Suprapubic skin (tissue), 4 donors: ENCODE measurements at regions not wholly inside any gene's neighbourhood (a gene's known extent, or its start where the extent isn't known, plus 50 kb on each side); places are given as distances from the start of the nearest gene placed in this dataset.

ENCODE experiments used
- DNase-seq, 2 donors: peaks; one replicate each; pipeline ENCODE4 v3.0.0-alpha.2; 2019; ENCODE audit warnings: low spot score in 2 of 2
- H3K27ac ChIP-seq: fragments of 200-600 bp; sonication (generic); one replicate; pipeline ENCODE4 v1.5.1; 2019
- H3K27me3 ChIP-seq: fragments of 200-600 bp; sonication (generic); one replicate; pipeline ENCODE4 v1.5.1; 2019
- H3K36me3 ChIP-seq: fragments of 200-600 bp; sonication (generic); one replicate; pipeline ENCODE4 v1.5.1; 2019
- H3K4me1 ChIP-seq: fragments of 200-600 bp; sonication (generic); one replicate; pipeline ENCODE4 v1.5.1; 2019
- H3K4me3 ChIP-seq: fragments of 200-600 bp; sonication (generic); one replicate; pipeline ENCODE4 v1.5.1; 2019; ENCODE audit warnings: mild to moderate bottlenecking
- H3K9me3 ChIP-seq: fragments of 200-600 bp; sonication (generic); one replicate; pipeline ENCODE4 v1.5.1; 2019
- EP300 ChIP-seq: sonication (generic); formaldehyde crosslinking; IDR thresholded peaks from one replicate; pipeline ENCODE4 v1.6.1; 2017; ENCODE audit warnings: antibody characterized with exemption
- POLR2A ChIP-seq, 2 donors: fragments of 450-650 bp; IDR thresholded peaks; one replicate each; pipeline ENCODE4 v1.6.1; 2017; ENCODE audit warnings: antibody characterized with exemption in 2 of 2, mild to moderate bottlenecking in 2 of 2, moderate library complexity in 2 of 2
- POLR2AphosphoS5 ChIP-seq, 3 donors: sonication (generic); formaldehyde crosslinking; IDR thresholded peaks; one replicate each; pipeline ENCODE4 v1.6.1; 2017; ENCODE audit warnings: antibody characterized with exemption in 3 of 3
- WGBS: methylation state at CpG from one replicate; pipeline ENCODE4 v1.1.5; 2018; 5-methylcytosine and 5-hydroxymethylcytosine counted together
- TF ChIP-seq, protein P1 (sequence below), 2 donors: fragments of 200-600 bp in 1 of 2; fragments of 450-650 bp in 1 of 2; sonication (generic) in 1 of 2; IDR thresholded peaks; one replicate each; pipeline ENCODE4 v1.5.1; 2016 to 2019; ENCODE audit warnings: antibody characterized with exemption in 2 of 2, mild to moderate bottlenecking in 1 of 2, moderate library complexity in 1 of 2

GRCh38 chr6:40954446-40955177, 84.4 kb downstream of the UNC5CL start:
- Histone ChIP-seq H3K27ac (no peak overlapping the region), H3K36me3 (no peaks in the 10 kb centered on the region), H3K4me3 (no peak overlapping the region), H3K9me3 (no peaks in the 10 kb centered on the region), H3K4me1 (no peaks in the 10 kb centered on the region), H3K27me3 (no peaks in the 10 kb centered on the region)
- TF ChIP-seq EP300 = no peak
- TF ChIP-seq POLR2AphosphoS5 (IDR thresholded peaks at IDR 0.05) = no peak
- TF ChIP-seq POLR2A (IDR thresholded peaks at IDR 0.05) = no peak
- TF ChIP-seq, protein P1, sequence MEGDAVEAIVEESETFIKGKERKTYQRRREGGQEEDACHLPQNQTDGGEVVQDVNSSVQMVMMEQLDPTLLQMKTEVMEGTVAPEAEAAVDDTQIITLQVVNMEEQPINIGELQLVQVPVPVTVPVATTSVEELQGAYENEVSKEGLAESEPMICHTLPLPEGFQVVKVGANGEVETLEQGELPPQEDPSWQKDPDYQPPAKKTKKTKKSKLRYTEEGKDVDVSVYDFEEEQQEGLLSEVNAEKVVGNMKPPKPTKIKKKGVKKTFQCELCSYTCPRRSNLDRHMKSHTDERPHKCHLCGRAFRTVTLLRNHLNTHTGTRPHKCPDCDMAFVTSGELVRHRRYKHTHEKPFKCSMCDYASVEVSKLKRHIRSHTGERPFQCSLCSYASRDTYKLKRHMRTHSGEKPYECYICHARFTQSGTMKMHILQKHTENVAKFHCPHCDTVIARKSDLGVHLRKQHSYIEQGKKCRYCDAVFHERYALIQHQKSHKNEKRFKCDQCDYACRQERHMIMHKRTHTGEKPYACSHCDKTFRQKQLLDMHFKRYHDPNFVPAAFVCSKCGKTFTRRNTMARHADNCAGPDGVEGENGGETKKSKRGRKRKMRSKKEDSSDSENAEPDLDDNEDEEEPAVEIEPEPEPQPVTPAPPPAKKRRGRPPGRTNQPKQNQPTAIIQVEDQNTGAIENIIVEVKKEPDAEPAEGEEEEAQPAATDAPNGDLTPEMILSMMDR (IDR thresholded peaks at IDR 0.05) = no peak
- 95% methylated on average over 5 of the region's 6 CpGs for WGBS
- DNase-seq = no peak

- Histone ChIP-seq H3K27me3 (no peaks in the 10 kb centered on the region), H3K4me3 (no peak overlapping the region), H3K27ac (no peak overlapping the region), H3K4me1 (no peaks in the 10 kb centered on the region), H3K36me3 (no peaks in the 10 kb centered on the region), H3K9me3 (no peaks in the 10 kb centered on the region)
- WGBS = 57% methylated on average over 4 of the region's 4 CpGs
- no peak for DNase-seq
- no peak for TF ChIP-seq EP300
- TF ChIP-seq, protein P1 (IDR thresholded peaks at IDR 0.05) = no peak
- no peak for TF ChIP-seq POLR2AphosphoS5 (IDR thresholded peaks at IDR 0.05)
- no peak for TF ChIP-seq POLR2A (IDR thresholded peaks at IDR 0.05)
These were observed 85.5 kb downstream of the UNC5CL start for GRCh38 chr6:40953486-40953885.

DNA sequence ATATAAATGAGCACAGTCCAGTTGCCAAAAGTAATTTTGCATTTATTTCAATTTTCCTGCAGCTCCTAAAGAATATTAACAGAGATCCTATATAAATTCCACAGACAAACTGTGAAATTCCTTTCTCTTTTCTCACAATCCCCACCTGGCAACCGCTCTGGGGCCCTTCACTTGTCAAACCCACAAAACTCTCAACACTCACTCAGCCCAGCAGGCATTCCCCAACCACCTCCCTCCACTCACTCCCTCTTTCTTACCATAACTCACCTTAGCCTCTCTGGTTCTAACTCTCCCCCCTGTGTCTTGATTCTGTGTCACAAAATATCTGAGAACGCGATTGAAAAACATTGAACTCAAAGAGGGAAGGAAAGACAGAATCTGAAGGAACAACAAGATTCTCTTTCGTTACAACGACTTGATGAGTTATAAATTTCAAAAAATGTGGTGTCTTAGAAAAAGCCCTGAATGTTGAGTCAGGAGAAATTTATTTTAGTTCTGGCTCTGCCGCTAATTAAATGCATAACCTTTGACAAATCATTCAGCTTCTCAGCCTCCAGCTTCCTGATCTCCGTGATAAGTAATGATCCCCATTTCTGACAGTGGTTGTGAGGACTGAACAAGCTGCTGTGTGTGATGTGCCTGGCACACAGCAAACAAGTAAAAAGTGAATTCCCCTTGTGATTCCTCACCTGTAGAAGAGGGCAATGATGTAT, 87.9 kb downstream of the UNC5CL start:
- no peaks in the 10 kb centered on the region for H3K36me3 ChIP-seq
- H3K4me3 ChIP-seq = no peak overlapping the region
- TF ChIP-seq EP300 = no peak
- TF ChIP-seq POLR2AphosphoS5 (IDR thresholded peaks at IDR 0.05) = no peak
- TF ChIP-seq POLR2A (IDR thresholded peaks at IDR 0.05) = no peak
- TF ChIP-seq, protein P1 (IDR thresholded peaks at IDR 0.05) = no peak
- 23% methylated on average over 7 of the region's 7 CpGs for WGBS
- H3K9me3 ChIP-seq = no peaks in the 10 kb centered on the region
- no peaks in the 10 kb centered on the region for H3K27me3 ChIP-seq
- H3K4me1 ChIP-seq = no peaks in the 10 kb centered on the region
- H3K27ac ChIP-seq = no peak overlapping the region
- no peak for DNase-seq

DNA sequence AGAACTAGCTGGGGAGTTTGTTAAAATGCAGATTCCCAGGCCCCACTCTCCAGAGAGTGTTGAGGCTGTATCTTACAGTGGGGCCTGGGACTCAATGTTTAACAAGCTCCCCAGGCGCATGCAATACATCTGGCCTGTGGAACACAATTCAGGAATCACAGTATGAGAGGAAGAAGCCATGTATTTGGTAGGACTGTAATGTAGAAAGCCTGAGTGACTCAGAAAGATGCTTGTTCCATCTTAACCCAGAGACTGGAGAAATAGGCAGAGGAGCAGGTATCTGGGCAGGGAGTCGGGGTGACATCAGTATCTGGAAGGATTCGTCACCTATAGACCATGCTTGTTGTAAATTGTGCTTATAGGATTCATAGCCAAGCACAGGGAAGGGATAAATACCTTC, 90.5 kb downstream of the UNC5CL start:
- TF ChIP-seq, protein P1 (IDR thresholded peaks at IDR 0.05) = no peak
- TF ChIP-seq POLR2AphosphoS5 (IDR thresholded peaks at IDR 0.05) (no peak), EP300 (no peak), POLR2A (IDR thresholded peaks at IDR 0.05) (no peak)
- WGBS = 81% methylated on average over 3 of the region's 3 CpGs

DNA sequence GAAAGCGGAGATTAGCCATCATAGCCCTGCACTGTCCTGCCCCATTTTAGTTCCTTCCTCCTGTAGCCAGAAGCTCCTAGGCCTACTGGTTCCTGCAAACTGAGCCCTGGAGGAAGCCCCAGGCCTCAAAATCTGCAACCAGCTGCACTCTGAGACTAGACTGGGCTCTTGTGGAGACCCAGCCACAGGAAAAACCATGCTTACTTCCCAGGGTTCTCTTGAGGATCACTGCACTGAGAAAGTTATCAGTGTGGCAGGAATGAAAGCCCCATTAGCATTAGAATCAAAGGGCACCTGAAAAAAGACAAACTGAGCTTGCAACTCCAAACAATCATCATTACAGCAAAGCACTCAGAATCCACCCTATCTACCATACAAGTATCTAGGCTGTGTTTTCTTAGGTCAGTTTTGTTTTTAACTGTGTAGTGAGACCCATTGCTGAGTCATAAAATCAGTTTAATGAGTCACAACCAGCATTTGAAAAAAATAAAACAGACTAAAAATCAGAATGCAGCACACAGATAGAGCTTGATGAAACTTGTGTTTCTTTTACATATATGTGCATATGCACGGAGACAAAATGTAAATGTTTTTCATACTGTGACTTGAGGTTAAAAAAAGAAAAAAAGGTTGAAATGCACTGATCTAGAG, 91.0 kb downstream of the UNC5CL start:
- DNase-seq = no peak
- WGBS = 84% methylated on average over 2 of the region's 2 CpGs
- Histone ChIP-seq H3K27me3 (no peaks in the 10 kb centered on the region), H3K27ac (no peak overlapping the region), H3K4me3 (no peak overlapping the region), H3K9me3 (no peaks in the 10 kb centered on the region), H3K4me1 (no peaks in the 10 kb centered on the region), H3K36me3 (no peaks in the 10 kb centered on the region)
- TF ChIP-seq POLR2A (IDR thresholded peaks at IDR 0.05) (no peak), EP300 (no peak), POLR2AphosphoS5 (IDR thresholded peaks at IDR 0.05) (no peak)
- TF ChIP-seq, protein P1 (IDR thresholded peaks at IDR 0.05) = no peak

More for the DNA sequence above, 90.5 kb downstream of the UNC5CL start:
- H3K9me3 ChIP-seq = no peaks in the 10 kb centered on the region
- no peak for DNase-seq
- no peaks in the 10 kb centered on the region for H3K4me1 ChIP-seq
- no peak overlapping the region for H3K27ac ChIP-seq
- no peaks in the 10 kb centered on the region for H3K27me3 ChIP-seq
- H3K36me3 ChIP-seq = no peaks in the 10 kb centered on the region
- no peak overlapping the region for H3K4me3 ChIP-seq
